ENCODE measurements at regions not wholly inside any gene's neighbourhood (a gene's known extent, or its start where the extent isn't known, plus 50 kb on each side); places are given as distances from the start of the nearest gene placed in this dataset.
A peak's percentile ranks its signal among the peaks of the same experiment; 100 is the strongest.

- DNase-seq (ENCODE audit: low spot score): peak; percentile 2
Measured at GRCh38 chr22:48751539-48752437, 1075.9 kb downstream of the BRD1 start.

DNA sequence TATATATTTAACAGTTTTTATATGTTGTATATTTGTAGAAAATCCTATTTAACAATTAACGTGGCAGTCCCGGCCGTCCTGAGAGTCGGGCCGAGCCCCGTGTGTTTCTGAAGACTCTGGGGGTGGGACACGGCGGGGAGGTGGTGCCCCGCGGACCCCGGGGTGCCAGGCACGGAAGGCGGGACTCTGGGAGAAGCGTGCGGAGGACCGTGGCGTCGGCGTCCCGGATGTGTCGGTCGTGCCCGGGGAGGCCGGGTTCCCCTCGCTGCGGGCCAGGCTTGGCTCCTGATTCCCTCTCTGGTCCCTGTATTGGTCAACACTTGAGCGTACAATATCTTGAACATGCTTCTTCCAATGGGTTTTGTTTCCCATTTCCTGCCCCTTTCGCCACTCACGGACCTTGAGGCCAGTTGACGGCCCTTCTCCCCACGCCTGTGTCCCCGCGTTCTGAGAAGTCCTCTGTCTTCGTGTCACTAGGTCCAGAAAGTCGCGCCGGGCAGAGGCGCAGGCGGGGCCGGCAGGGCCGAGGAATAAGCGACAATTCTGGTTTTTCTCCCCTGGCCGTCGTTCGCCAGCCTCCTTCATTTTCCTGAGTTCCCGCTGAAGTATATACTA is 1076.7 kb downstream of the BRD1 start:
- DNase-seq (ENCODE audit: low spot score): no peak

GRCh38 chr22:48750282-48750681 is 1077.4 kb downstream of the BRD1 start:
- no peak for DNase-seq (ENCODE audit: low spot score)

DNA sequence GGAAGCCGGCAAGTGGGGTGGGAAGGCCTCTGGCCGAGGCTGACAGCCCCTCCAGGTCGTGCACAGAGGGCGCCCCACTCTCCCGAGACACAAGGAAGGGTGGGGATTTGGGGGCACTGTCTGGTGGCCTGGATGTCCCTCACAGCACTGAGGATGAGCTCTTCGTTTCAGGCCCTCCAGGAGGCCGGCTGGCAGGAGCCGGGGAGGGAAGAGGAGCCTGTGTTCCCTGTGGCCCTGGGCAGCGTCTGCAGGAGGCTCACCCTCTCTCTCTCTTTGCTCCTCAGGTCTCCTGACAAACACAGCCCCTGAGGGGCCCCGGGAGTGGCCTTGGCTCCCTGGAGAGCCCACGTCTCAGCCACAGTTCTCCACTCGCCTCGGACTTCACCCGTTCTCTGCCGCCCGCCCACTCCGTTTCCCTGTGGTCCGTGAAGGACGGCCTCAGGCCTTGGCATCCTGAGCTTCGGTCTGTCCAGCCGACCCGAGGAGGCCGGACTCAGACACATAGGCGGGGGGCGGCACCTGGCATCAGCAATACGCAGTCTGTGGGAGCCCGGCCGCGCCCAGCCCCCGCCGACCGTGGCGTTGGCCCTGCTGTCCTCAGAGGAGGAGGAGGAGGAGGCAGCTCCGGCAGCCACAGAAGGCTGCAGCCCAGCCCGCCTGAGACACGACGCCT is 1078.0 kb downstream of the BRD1 start:
- DNase-seq (ENCODE audit: low spot score): peak; percentile 1

GRCh38 chr22:48748860-48749554 is 1078.7 kb downstream of the BRD1 start:
- no peak for DNase-seq (ENCODE audit: low spot score)

GRCh38 chr22:48748113-48748859 is 1079.4 kb downstream of the BRD1 start:
- peak; percentile 1 for DNase-seq (ENCODE audit: low spot score)

GRCh38 chr22:48746789-48747425 is 1080.8 kb downstream of the BRD1 start:
- DNase-seq (ENCODE audit: low spot score): peak; percentile 1

DNA sequence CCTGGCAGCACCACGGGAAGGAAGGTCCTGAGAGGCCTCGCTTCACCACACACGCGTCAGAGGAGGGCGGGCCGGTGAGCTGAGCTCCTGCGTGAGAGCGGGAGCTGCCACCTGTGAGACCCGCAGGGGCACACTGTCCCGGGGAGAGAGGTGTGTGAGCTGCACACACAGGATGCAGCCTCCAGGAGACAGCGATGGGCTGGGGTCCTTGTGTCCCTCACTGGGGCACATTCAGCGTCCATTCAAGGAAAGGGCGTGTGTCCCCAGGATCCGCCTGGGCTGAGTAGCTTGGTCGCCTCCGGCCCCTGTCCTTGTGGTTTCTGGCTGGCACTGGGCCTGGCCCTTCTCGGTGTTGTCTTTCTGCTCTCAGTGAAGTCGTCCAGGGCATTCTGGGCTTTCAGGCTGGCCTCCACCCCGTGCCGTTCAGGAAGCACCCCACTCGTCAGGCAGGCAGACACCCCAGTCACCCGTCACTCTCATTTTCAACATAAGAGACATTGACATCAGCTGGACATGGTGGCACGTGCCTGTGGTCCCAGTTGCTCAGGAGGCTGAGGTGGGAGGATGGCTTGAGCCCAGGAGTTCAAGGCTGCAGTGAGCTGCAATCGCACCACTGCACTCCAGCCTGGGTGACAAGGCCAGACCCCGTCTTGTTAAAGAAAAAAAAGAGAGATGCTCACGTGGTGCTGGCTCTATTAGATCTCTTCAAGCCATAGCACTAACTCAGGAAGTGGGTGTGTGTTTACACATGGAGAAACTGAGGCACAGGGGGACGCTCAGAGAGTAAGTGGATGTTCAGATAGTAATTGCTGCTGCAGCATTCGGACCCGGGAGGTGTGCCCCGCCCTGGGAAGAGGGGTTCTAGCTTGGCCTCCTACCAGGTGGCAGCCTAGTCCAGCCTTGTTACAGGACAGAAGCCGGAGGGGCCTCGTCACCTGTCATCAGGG is 1081.6 kb downstream of the BRD1 start:
- peak; percentile 1 for DNase-seq (ENCODE audit: low spot score)

- DNase-seq (ENCODE audit: low spot score): no peak
Measured at GRCh38 chr22:48744967-48745841, 1082.5 kb downstream of the BRD1 start.

DNA sequence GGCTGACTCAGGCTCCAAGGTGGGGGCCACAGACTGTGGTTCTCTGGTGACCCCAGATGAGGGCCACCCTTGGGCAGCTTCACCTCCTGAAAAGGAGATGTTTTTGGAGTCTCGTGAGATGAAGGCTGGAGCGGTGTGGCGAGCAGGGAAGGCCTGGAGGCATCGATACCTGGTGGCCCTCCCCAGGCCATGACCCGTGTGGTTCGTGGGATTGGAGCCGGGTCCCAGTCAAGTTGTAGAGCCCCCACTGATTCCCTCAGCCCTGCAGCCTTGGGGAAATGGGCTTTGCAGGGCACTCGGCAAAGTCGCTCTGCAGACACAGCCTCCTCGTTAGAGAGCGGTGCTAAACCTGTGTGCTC is 1083.4 kb downstream of the BRD1 start:
- no peak for DNase-seq (ENCODE audit: low spot score)

- no peak for DNase-seq (ENCODE audit: low spot score)
Measured at GRCh38 chr22:48743601-48744282, 1083.9 kb downstream of the BRD1 start.

DNA sequence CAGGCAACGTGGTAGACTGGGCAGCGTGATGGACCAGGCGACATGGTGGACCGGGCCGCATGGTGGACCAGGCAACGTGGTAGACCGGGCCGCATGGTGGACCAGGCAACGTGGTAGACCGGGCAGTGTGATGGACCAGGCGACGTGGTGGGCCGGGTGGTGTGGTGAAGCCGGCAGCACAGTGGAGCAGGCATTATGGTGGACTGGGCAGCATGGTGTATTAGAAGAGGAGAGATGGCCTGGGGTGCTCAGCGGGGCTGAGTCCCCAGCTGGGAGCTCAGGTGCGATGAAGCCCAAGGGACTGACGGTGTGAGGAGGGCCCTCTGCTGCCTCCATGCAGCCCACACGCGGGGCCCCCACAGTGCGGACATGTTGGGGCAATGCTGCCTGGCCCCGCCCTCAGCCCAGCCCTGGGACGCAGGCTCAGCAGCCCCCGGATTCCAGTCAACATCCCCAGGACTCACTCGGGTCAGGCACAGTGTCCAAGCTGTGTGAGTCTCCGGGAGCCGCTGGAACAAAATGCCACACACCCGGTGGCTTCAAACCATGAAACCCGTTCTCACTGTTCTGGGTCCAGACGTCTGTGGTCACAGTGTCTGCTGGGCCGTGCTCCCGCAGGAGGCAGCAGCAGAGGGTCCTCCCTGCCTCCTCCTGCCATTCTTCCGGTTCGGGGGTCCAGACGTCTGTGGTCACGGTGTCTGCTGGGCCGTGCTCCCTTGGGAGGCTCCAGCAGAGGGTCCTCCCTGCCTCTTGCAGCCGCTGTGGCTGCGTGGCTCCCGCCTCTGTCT is 1084.9 kb downstream of the BRD1 start:
- DNase-seq (ENCODE audit: low spot score): no peak

DNA sequence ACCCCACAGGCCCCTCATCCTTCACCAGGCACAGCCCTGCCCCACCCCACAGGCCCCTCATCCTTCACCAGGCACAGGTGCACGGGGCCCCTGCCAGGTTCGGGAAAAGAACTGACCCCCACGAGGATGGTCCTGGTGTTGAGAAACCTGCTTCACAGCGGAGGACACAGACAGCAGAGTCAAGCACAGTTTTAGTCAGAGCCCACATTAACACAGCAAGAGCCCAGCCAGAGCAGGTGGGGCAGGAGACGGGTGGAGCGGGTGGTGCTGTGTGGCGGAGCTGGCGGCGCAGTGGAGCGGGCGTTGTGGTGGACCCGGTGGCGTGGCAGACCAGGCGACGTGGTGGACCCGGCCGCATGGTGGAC is 1085.5 kb downstream of the BRD1 start:
- no peak for DNase-seq (ENCODE audit: low spot score)

DNA sequence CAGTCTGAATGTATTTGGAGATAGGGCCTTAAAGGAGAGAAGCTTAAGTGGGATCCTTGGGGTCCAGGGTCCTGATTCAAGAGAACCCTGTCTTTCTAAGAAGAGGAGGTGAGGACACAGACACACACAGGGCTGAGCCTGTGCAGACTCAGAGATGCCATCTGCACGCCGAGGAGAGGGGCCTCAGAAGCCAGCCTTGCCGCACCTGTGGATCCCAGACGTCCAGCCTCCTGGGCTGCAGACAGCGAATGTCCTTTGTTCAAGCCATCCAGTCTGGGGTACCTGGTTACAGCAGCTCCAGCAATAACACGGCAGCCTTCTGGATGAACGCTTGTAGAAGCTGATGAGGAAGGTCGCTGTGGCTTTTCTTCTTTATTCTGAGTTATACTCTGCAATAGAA is 1086.1 kb downstream of the BRD1 start:
- no peak for DNase-seq (ENCODE audit: low spot score)

GRCh38 chr22:48740731-48741405 is 1086.8 kb downstream of the BRD1 start:
- DNase-seq (ENCODE audit: low spot score): no peak

GRCh38 chr22:48740086-48740730 is 1087.5 kb downstream of the BRD1 start:
- no peak for DNase-seq (ENCODE audit: low spot score)

All from H4 (cell line).